SIG-M5 treated with dmso at 0.1 percent for 504 hours (cell line): ENCODE measurements at regions not wholly inside any gene's neighbourhood (a gene's known extent, or its start where the extent isn't known, plus 50 kb on each side); places are given as distances from the start of the nearest gene placed in this dataset.

Experiments used
- DNase-seq: peaks from one replicate; lab custom pipeline; 2025; ENCODE audit not compliant: unreplicated experiment; lab: John Stamatoyannopoulos, UW

DNA sequence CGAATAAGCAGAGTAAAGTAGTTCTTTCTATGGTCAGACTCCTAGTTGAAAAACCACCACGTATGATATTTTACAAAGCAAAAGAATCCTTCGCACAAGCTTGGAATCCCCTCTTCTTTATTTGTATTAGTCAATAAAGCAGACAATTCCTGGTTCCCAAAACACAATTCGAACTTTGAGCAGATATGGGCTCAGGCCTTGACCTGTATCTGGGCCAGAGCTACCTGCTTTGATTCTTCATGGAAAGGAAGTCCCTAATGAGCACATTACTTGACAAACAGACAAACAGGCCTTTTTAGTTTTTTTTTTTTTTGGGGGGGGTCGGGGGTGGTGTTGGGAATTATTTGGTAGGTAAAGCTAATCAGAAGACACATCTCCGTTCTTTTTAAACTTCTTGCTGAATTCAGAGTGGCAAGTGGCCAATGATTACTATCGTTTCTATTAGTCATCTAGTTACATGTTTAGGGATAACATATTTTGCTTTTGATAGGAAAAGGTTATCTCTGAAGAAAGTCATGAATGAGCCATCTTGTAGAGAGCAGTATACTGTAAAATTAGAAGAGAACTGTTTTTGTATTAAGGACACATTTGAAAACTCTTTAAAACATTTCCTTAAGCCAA, 116.6 kb upstream of the HMHB1 start:
- DNase-seq, result no peak

DNA sequence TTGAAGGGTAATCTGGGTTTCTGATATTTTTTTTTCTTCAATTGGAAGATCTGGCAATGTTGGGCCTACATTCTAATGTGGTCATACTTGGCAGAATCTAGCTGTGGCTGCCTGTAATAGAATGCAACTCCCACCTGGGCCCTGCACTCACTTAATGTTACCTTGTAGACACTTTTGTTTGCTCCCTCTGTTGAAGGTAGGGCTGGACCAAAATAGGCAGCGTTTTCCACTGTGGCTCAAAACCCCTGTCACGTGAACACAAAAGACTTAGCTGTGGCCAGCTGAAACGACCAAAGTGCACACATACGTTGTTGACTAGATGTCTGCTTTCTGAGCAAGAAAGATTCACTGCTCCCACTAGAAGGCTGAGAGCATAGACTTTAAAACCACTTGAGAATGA, 117.6 kb upstream of the HMHB1 start:
- no peak for DNase-seq

DNA sequence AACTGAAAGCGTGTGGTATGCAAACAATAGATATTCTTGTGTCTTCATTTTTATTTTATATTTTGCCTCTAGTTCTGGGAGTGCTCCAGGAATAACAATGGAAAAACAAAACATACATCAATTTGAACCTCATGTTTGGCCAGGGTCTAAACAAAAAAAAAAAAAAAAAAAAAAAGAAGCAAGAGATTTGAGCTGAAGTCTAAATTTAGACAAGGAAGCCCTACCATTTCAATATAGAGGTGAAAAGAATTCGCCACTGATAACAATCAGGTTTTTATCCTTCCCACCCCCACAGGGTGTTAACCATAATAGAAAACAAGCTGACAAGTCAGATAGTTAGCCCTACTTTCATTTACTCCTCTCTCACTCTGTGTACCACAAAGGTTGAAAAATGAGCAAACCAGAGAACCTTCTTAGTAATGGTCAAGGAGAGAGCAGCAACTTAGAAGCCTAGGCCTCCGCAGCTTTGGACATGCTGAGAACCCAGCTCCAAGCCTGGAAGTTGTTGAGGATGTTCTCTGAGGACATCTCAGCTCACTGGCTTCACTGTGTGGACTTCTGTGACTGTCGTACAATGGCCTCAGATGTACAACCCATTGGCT, 118.2 kb upstream of the HMHB1 start:
- DNase-seq, result no peak

DNA sequence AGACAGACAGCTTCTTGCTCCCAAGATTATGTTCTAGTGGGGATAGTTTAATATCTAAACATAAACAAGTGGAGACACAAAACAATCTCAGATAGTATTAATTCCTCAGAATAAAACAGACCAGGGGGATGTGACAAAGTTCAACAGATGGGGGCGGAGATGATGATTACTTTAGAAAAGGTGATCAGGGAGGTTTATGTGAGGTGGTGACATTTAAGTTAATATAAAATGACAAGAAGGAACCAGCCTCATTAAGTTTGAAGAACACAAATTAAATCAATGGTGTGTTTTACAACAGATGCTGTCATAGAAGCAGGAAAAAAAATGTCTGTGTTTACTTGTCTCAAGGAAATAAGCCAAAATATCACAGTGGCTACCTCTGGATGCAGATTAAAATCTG, 119.6 kb upstream of the HMHB1 start:
- DNase-seq, result no peak

DNA sequence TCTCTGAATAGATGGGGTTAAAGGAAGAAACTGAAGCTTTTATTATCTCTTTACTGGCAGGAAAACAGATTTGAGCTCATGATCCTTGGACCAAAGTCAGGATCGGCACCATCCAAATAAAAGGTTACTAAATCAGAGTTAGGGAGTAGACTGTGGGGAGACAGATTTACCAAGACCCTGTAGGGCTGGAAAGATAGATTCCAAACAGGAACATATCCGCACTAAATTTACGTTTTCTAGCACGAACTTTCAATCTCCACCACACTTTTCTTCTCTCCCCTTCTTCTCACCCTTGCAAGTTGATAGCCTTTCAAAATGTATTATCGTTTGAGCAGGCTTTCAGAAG, 120.0 kb upstream of the HMHB1 start:
- DNase-seq, result no peak

DNA sequence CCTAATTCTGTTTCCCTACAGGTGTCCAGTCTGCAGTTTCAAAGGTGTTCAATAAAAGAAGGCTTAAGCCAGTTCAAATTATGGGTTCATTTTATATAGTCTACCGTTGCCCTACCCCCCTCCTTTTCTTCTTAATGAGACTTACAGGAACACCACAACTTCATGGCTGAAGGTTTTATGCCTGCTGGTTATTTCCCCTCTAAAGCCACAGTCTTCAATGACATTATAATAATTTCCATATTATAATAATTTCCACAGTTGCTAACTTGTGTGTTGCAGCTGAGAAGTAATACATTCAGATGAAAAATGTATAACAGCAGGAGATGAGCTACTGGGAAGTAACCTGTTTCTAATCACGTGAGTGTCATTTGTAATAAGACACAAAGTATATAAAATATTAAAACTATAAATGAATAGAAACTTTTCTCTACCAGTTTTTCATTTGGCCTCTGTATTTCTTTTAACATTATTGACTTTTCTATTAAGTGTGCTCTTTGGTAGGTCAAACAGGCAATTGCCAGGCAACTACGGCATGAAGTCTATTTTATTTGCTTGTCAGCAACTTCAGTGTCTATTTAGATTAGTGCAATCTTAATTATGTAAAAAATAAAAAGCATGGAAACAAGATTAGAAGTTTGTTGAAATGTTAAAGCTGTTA, 120.5 kb upstream of the HMHB1 start:
- DNase-seq, result no peak

DNA sequence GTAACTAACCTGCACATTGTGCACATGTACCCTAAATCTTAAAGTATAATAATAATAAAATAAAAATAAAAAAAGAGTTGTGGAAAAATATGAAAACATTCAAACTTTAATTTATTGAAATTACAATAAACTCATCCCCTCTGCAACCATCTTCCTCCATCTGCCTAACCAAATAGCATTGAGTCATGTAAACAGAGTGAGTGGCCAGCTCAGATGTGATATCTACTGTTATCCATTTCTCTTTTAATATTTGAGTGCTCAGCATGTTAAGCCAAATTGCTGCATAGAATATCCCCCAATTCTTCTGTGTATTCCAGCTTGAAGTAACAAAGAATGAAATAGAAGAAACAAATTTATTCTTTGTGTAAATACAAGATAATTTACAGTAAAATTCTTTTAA, 124.4 kb upstream of the HMHB1 start:
- no peak for DNase-seq

DNA sequence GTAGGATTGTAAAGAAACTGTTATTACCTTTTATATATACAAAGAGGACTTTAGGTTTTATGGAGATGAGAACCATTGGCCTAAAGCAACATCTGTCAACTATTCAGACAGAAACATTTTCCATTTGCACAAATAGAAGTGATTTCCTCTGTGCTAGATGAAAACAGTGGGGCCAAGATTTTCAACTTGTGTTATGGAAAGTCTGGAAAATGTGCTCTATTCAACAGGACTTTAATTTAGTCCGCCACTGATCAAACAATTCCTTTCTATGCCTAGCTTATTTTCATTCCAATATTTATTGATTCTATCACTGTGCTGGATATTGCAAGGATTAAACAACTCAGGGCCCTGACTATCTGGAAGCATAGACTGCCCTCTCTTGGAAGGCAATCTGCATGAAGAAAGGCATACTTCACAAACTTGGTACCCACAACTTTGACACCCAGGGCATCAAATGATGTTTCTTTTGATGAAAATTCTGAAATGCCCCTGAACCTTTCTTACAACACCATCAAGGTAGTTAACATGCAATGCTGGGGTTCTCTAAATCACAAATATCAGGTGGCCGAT, 126.6 kb upstream of the HMHB1 start:
- DNase-seq, result no peak

DNA sequence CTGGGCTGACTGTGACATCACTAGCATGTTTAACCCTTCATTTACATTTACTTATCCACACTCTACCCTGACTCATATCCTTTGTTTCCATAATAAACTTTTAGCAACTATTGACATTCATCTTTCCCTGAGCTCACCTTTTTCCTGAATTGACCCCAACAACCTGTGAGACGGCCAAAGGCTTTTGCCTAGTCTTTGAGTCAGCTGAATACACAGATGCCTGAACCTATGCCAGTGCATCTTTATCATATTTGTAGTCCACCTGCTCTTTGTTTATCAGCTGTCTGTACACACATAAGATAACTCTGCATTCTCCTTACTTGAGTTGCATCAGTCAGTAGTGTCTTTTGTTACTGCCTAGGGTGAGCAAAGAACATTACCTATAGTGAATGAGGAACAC, 128.5 kb upstream of the HMHB1 start:
- no peak for DNase-seq

DNA sequence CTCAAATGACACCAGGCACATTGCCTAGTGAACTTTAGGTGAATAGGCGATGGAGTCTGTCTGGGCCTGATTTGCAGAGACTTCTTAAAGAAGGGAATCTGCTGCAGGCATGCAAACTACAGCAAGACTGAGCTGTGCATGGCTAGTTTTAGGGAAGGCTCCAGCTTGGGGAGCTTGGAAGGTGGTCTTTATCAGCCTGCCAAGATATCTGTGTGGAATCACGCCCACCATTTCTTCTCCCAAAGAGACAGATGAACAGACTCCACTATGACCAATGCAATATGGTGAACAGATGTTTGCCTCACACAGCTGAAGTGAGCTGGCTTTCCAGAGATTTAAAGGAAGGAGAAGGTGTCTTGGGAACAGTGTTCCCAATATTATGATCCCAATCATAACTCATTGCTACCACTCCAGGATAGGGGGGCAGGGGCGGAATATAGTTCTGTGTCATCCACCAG, 129.0 kb upstream of the HMHB1 start:
- no peak for DNase-seq

DNA sequence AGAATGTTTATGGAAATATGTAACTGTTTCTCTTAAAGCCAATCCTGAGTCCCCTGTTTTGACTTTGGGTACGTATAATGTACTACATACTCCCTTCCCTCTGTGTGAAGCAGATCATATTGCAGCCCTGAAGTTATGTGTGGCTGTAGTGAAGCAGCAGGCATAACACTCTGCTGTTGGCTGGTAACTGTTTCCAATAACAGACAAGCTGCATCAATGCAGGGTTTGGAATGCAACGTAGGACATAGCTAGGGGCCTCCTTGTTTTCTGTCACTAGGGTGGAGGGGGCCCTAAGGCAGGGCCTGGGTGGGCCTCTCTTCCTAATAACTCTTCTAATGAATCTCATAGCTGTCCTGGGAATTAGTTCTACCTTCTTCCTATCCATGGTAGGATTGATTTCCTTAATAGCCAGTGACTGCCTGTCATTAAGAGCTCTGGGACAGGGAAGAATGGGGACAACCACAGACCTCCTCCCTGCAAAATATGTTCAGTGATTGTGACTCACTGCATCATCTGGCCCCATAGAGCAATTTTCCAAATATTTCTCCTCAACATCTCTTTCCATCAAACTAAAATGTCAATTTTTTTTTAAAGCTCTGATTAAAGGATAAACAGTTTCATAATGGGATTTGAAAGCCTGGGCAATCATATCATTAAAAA, 129.6 kb upstream of the HMHB1 start:
- DNase-seq, result no peak

DNA sequence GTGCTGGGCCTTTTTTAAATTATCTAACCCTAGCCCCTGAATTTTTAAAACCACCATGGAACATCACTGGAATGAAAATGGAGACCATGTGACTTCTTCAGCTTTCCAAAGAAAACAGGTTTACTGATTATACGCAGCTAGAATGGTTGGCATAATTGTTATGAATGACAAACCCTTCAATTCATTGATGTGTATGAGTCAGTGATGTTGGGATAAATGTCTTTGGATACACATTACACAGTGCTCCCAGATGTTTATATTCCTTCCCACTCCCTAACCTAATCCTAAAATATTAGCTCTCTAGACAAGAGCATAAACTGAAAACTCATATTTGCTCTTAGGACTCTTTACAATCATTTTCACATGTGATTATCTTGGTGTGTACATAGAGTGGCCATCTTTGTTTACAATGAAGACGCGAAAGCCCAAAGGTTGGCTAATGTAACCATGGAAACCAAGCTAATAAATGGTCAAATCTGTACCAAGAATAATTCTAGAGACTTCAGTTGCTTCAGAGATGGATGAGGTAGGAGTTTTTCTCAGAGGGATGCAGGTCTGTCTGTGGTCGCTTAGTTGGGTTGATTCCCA, 131.2 kb upstream of the HMHB1 start:
- DNase-seq, result no peak

DNA sequence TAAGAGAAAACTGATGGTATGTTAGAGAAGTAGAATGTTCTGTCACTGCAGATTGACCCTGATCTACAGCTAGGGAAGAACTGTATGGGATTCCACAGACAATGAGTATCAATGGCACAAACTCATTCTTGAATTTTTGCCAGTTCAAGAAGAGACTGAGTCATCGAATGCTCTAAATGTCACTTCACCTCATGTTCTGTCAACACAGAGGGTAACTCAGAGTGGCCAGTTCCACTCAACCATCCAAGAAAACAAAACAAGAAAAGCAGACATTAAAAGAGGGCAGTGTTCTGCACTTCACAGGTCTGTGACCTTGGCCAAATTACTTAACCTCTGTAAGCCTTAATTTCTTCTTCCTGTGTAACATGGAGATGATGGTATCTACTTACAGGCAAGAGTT, 132.2 kb upstream of the HMHB1 start:
- no peak for DNase-seq

DNA sequence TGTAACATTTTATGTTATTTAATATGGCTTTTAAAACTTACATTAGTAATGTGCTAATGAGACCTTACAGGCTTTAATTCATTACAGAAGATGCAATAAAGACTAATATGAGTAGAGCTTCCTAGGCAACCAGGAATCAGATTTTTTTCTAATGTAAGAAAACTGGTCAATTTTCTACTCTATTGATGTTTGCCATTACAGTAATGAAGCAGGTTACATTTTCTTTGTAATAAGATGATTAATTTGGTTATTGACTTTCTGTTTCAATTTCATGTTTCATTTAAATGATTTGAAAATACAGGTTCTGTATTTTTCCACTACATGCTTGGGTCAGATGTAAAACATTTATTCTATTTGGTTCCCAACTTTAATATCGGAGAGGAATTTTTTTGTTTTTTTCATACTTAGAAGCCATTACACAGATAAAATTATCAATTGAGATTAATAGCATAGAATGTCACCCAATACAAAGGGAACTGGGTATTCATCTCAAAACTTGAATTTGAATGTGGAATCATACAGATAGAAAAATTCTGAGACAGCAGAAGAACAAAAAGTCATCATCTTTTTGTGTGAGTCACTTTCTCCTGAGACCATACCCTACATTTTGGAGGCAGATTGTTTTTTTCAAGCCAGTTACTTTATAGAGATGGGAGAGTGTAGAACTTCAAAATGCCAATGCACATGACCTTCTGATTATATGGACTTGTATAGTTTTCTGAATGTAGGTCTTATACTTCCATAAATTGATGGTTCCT, 133.6 kb upstream of the HMHB1 start:
- DNase-seq, result no peak

DNA sequence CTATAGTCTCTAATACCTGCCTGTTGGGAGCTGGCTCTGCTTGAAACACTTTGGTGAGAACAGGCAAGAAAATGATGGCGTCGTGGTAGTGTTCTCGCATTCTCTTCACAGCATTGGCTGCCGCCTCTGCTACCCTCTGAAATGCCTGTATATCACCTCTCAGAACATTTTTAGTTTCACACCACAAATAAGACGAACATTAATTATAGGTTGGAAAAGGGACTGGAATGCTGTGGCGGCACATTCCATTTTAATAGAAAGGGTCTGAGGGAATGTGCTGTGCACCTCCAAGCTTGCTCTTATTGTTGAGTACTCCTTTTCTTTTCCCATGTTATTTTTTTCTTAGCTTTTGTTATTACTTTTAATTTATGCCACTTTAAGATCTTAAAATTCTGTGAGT, 134.6 kb upstream of the HMHB1 start:
- DNase-seq, result no peak

DNA sequence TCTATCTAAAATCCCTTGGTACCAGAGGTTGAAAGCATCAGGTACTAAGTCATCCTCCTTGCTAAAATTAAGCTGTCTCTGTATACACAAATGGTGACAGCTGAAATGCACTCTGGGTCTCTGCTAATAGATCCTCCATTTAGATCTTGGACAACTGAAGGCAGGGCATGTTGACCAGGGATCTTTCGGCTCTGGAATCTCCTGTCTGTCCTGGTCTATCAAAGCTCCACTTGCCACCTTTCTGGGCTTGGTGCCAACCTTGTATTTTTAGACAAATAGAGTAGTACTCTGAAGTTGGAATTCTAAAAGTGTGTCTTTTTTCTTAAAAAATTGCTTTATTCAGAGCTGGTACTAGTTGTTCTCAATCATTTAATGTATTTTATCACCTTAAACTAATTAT, 135.2 kb upstream of the HMHB1 start:
- no peak for DNase-seq

DNA sequence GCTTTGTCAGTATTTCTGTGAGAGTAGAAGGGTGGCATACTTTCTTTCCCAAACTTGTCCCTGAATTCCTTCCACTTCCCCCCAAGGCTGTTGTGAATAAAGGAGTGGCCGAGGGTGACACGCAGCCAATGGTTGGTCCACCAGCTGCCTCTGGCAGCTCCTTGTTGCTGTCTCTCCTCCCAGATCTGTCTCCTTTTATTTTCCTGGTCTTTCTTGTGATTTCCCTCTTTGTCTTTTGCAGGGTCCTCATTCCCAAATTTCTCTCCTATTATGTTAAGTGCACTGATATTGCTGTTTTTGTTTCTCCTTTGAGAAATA, 137.5 kb upstream of the HMHB1 start:
- DNase-seq, result no peak

DNA sequence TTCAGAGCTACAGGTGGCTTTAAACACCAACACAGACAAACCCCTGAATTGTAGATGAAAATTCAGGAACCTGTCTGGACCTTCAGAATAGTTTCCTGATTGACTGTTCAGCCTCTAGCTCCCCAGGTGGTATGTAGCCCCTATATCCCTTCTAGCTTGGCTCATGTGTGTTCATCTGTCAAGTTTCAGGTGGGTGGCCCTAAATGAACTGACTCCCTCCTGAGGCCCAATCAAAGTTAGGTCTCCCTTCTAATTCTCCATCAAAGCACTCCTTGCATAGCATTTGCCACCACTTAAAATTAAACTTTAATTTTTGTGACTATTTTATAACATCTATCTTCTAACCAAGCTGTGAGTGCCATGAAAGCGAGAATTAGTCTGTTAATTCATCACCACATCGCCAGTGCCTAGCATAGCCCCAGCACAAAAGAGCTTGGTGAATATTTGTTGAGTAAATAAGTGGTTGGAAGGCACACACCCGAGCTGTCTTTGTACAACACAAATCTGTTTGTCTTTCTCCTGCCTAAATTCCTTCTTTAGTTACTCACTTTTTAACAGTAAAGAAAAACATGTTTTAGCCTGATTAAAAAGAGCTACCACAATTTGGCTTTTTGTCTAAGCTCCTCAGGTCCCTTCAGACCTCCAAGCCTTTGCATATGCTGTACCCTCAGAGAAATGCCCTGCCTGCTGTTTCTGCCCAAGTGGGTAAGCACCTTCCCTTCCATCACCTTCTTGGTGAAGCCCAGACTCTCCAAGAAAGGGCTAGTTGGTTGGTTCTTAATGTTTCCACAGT, 138.1 kb upstream of the HMHB1 start:
- DNase-seq, result no peak

DNA sequence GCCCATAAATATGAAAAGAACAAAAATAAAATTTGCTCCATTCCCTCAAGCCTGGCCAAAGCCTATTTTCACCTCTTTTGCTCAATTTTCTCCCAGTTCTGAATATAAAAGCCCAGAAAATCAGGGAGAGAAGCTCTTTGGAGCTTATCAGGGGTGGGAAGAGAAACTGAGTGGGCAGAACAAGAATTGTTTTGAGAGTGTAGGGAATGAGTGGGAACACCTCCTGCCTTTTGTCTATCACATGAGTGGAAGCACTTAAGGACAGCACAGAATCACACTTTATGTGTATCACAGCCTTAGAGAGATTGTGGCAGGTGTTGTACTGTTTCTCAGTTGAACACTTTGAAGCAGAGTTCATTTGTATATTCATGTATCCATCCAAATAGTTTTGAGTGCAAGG, 139.2 kb upstream of the HMHB1 start:
- DNase-seq, result no peak
